NCI-H524 treated with DMSO at 0.1 percent for 48 hours (cell line): ENCODE measurements at regions not wholly inside any gene's neighbourhood (a gene's known extent, or its start where the extent isn't known, plus 50 kb on each side); places are given as distances from the start of the nearest gene placed in this dataset.
"Not testable (repeated sequence)": the region's sequence is repeated elsewhere in the genome, so short reads cannot be mapped to it uniquely, and the experiment has no call there.

Source experiments
- DNase-seq: peaks from one replicate; lab custom pipeline; 2025; lab: John Stamatoyannopoulos, UW

- DNase-seq, result no peak
These were observed 132.3 kb downstream of the CSNK2A3 start for GRCh38 chr11:11220786-11221185.

GRCh38 chr11:11218629-11218986 lies 134.4 kb downstream of the CSNK2A3 start:
- no peak for DNase-seq

DNA sequence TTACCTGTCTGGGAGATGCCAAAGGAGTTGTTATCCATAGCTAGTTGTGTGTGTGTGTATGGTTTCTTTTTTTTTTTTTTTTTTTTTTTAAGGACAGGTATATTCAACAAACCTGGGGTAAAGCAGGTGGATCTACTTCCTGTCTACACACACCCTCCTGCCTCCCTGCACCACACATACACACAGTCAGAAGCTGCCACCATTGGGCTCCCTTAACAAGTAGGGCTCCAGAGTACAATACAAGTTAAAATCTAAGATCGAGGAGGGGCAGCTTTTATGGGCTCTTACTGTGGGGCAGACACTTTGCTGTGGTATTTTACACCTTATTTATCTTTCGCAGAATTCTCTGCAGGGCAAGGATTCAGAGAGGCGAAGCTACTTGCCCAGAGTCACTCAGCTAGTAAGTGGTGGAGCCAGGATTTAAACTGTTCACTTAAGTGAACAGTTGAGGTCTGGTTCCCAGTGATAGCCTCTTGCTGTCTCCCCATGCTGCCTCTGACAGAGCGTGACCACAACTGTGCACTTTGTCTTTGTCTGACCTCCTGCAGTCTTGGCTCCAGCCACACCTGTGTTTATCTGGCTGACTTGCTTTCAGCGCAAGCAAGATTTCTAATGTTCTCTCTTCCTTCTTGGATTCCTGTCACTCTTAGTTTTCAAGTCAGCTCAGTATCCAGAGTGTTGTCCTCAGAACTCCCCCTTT lies 135.0 kb downstream of the CSNK2A3 start:
- no peak for DNase-seq

DNA sequence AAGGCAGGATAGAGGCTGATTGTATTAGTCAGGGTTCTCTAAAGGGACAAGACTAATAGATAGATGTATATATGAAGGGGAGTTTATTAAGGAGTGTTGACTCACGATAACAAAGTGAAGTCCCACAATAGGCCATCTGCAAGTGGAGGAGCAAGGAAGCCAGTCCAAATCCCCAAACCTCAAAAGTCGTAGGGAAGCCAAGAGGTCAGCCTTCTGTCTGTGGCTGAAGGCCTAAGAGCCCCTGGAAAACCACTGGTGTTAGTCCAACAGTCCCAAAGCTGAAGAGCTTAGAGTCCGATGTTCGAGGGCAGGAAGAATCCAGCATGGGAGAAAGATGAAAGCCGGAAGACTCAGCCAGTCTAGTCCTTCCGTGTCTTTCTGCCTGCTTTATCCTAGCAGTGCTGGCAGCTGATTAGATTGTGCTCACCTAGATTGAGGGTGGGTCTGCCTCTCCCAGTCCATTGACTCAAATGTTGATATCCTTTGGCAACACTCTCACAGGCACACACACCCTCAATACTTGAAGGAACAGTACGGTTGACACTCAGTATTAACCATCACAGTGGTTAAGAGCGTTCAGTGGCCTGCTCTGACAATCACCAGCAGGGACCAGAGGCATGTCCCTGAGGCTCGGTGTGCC lies 135.6 kb downstream of the CSNK2A3 start:
- no peak for DNase-seq

DNA sequence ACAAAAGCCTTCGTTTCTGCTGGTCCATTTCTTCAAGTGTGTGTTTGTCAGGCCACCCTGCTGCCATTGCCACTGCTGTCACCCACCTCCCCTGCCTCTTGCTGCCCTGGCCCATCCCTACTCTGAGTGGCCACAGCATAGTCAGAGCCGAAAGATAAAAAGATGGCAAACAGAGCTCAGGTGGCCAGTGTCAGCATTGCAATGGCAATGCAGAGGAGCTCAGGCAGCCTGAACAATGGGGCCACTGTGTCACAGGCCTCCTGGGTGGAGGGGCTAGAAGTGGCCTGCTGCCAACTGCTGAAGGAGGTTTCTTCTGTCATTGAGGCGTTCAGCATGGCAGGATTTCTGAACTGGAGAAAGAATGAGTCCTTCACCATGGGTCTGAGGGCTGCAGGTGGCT lies 137.1 kb downstream of the CSNK2A3 start:
- no peak for DNase-seq

GRCh38 chr11:11215058-11215815 lies 137.8 kb downstream of the CSNK2A3 start:
- no peak for DNase-seq

DNA sequence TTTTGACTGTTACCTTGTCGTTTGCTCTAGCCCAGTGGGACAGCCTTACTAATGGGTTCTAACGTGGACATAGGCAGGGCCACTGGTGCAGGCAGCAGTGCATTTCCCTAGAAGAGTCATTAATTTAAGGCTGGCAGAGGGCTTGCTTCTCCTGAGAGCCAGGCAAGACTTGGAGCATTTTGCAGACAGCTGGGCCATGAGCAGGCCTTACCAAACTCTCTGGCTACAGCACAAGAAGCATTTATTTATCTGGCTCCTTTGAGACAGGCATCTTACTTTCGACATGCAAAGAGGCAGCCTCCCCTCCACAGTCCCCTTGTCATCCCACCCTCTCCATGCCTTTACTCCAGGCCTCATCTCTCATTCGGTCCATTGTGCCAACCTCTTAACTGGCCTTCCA lies 139.9 kb downstream of the CSNK2A3 start:
- no peak for DNase-seq

GRCh38 chr11:11211888-11212287 lies 141.2 kb downstream of the CSNK2A3 start:
- no peak for DNase-seq

GRCh38 chr11:11211186-11211585 lies 141.9 kb downstream of the CSNK2A3 start:
- no peak for DNase-seq

GRCh38 chr11:11210446-11210845 lies 142.6 kb downstream of the CSNK2A3 start:
- DNase-seq, result no peak

- no peak for DNase-seq
These were observed 143.1 kb downstream of the CSNK2A3 start for GRCh38 chr11:11209967-11210366.

DNA sequence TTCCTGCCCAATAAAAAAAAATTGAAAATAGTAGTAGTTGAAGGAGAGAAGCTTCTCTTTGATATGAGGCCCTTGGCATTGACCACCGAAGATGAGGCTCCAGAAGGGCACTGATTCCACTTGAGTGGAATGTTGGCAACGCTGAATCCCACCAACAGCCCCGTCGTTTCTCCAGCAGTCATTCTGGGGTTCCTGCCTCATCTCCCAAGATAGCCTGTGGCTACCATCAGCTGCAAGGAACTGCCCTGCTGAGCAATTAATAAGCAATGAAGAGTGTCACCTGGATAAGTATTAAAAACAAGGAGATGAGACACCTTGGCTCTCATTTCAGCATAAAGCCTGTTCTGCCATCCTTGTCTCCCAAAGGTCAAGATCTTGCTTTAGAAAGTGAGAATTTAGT lies 144.1 kb downstream of the CSNK2A3 start:
- no peak for DNase-seq

DNA sequence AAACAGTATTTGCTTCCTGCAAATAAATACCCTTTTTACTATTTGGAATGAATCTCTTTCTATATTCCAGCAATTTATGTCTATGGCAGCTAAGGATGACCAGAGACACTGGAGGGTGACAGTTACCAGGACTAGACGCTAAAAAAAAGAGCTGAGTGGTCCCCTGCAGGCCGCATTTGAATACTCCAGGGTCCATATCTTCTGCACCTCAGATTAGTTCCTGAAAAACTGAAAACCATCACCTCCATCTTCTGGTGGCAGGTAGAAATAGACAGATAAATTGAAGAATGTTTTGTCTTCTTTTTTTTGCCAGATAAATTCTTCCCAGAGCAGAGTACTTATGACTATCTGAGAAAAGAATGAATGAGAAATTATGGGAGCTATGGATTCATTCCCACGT lies 145.6 kb downstream of the CSNK2A3 start:
- no peak for DNase-seq

DNA sequence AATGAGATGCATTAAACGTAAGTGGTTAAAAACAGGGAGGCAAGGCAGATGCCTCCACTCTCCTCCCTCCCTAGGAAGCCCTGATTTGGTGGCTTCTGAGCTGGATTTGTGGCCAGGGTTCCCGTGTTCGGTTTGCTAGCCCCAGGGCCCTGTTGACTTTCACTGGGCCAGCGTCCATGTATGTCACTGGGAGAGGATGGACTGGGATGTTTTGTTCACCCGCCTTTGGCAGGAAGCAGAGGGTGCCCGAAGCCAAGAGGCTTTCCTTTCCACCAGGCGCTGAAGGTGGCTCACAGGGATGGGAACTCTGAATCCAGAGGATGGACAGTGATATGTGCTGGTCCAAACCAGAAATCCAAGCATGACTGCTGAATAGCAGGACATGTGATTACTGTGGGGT lies 146.6 kb downstream of the CSNK2A3 start:
- DNase-seq, result no peak

DNA sequence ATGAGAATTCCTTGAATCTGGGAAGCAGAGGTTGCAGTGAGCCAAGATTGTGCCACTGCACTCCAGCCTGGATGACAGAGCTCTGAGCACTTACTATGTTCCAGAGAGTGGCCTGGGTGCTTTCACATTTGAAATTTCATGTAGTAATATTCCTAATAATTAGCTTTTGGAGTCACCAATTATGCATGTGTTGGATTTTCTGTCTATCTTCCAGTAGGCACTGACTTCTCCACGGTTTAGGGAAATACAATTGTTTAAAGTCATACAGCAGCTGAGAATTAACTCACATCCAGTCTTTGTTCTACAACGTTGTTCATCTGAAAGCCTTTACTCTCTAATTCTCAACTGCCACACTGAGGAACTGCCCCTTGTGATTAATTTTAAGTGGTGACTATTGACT lies 150.2 kb downstream of the CSNK2A3 start:
- DNase-seq, result no peak

- DNase-seq, result not testable (repeated sequence)
These were observed 151.7 kb downstream of the CSNK2A3 start for GRCh38 chr11:11201302-11201701.

- no peak for DNase-seq
These were observed 160.5 kb downstream of the CSNK2A3 start for GRCh38 chr11:11192541-11192940.

DNA sequence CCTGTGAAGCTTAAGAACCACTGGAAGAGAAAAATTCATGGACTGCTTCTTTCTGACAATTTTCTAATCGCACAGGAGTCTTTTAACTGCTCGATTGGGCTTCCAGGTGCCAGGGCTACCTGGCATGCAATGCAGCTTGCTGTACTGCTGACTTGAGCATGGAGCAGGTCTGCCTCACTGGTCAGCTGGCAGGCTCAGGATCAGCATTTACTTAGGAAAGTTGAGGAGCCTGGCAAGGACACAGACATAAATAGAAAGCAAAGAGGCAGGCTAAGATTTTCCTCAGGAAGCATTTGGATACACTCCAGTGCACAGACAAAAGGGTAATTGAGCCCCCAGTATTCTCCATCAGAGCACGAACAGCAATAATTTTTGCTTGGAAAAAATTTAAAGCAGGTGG lies 163.5 kb downstream of the CSNK2A3 start:
- no peak for DNase-seq

DNA sequence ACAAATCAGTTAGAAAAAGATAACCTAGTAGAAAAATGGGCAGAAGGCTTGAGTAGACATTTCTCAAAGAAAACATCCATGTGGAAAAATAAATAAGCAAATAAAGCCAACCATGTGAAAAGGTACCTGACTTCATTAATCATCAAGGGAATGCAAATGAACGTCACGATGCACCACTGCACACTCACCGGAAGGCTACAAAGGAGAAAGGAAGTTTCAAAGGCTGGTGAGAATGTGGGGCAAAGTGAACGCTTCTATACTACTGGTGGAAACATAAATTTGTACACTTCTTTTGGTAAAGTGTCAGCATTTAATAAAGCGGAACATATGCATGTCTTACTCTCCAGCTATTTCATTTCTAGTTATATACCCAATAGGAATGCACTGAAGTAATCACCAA lies 166.8 kb downstream of the CSNK2A3 start:
- no peak for DNase-seq

DNA sequence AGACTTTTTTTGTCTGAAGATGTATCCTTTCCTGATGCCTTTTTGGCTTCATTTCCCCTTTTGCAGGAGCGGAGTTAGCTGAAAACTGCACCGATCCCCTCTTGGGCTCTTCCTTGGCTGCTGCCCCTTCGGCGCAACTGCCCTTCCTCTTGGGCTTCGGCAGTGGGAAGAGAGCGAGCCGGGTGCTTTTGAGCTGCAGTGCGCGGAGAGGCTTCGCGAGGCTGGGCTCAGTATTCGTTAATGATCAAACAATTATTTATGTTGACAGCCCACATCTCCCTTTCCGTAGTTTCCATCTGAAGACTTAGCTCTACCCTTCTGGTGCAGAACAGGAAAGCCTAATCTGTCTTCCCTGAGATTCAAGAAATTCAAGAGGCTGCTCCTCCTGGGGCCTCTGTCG lies 170.8 kb downstream of the CSNK2A3 start:
- DNase-seq, result no peak

DNA sequence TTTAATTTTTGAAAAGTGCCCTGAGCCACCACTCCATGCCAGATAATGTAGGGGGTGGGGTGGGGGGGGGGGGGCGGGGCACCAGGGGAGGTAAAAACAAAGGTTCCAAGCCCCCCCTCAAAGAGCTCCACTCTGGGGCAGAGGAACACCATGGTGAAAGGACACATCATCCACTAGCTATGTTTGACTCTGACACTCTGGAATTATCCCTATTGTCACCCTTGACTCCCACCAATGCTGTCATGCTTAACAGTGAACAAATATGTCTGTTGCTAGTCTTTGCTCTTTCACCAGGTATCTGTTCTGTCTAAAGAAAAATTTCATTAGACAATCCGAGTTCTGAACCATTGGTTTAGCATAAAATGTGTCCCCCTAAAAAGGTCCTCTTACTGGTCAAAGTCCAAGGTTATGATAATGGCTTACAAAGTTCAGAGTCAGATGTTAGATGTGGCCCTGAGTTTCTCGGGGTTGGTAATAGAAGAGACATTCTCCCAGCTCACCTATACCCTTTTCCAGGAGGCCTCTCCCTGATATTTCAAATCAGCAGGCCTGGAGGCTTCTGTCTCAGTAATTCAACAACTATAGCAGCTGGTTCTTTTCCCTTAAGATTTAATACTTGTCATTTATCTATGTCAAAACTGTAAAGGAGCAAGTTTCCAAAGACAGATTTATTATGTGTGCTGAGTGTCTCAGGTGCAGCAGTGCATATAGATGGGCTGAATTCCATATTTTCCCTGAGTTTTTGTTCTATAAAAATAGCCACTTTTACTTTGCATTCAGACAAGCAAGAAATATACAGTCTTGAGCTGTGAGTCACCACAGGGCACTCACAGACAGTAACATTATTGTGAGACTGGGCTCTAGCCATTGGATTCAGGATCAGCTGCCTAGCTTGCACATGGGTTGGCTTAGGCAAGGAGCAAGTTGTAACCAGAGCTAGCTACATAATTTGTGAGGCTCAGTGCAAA lies 174.1 kb downstream of the CSNK2A3 start:
- DNase-seq, result no peak

GRCh38 chr11:11177156-11177808 lies 175.8 kb downstream of the CSNK2A3 start:
- DNase-seq, result no peak
